Fibroblast of lung (primary cell): ENCODE measurements at regions not wholly inside any gene's neighbourhood (a gene's known extent, or its start where the extent isn't known, plus 50 kb on each side); places are given as distances from the start of the nearest gene placed in this dataset.

Source experiments
- DNase-seq, 2 donors: peaks; one replicate each; pipeline versions ENCODE4 v3.0.0 to v3.0.0-alpha.2; 2010; ENCODE audit warnings: low read depth in 2 of 2
- H2AFZ ChIP-seq: 2 replicates; pipeline ENCODE4 v1.5.1; 2012; ENCODE audit warnings: low read length, control low read depth, inconsistent platforms
- H3K27ac ChIP-seq: 2 replicates; pipeline ENCODE4 v1.5.1; 2011; ENCODE audit warnings: low read length, control low read depth; ENCODE audit not compliant: insufficient read depth
- H3K27me3 ChIP-seq: 2 replicates; pipeline ENCODE4 v1.5.1; 2011; ENCODE audit warnings: mild to moderate bottlenecking, low read length; ENCODE audit not compliant: control insufficient read depth, insufficient read depth
- H3K36me3 ChIP-seq: 2 replicates; pipeline ENCODE4 v1.5.1; 2011; ENCODE audit warnings: low read length; ENCODE audit not compliant: control insufficient read depth, insufficient read depth
- H3K4me1 ChIP-seq: 2 replicates; pipeline ENCODE4 v1.5.1; 2011; ENCODE audit warnings: low read length; ENCODE audit not compliant: control insufficient read depth, insufficient read depth; ENCODE audit errors: extremely low read depth
- H3K4me2 ChIP-seq: 2 replicates; pipeline ENCODE4 v1.5.1; 2011; ENCODE audit warnings: low read length, control low read depth; ENCODE audit not compliant: insufficient read depth; ENCODE audit errors: extremely low read depth
- H3K4me3 ChIP-seq, 4 experiments: fragments of 200-600 bp in 1 of 4; sonication (generic) in 1 of 4; replicated peaks in 1 of 4; 2 replicates each; pipeline ENCODE4 v1.5.1; 2011 to 2016; ENCODE audit warnings: low read length in 4 of 4, low read depth in 3 of 4, mild to moderate bottlenecking in 3 of 4, control low read depth in 2 of 4, inconsistent platforms in 1 of 4, mixed read lengths in 1 of 4; ENCODE audit not compliant: insufficient read depth in 1 of 4; ENCODE audit errors: control extremely low read depth in 1 of 4
- H3K79me2 ChIP-seq: 2 replicates; pipeline ENCODE4 v1.5.1; 2012; ENCODE audit warnings: mild to moderate bottlenecking, low read length, inconsistent platforms; ENCODE audit not compliant: control insufficient read depth, insufficient read depth
- H3K9ac ChIP-seq: 2 replicates; pipeline ENCODE4 v1.5.1; 2011; ENCODE audit warnings: mild to moderate bottlenecking, low read length, control low read depth; ENCODE audit not compliant: insufficient read depth
- H3K9me3 ChIP-seq: 2 replicates; pipeline ENCODE4 v1.5.1; 2012; ENCODE audit warnings: low read depth, low read length; ENCODE audit not compliant: control insufficient read depth, insufficient read depth
- H4K20me1 ChIP-seq: 2 replicates; pipeline ENCODE4 v1.5.1; 2011; ENCODE audit warnings: low read length; ENCODE audit not compliant: control insufficient read depth, insufficient read depth; ENCODE audit errors: extremely low read depth
- EZH2 ChIP-seq: IDR thresholded peaks from 2 replicates; pipeline ENCODE4 v1.5.1; 2012; ENCODE audit warnings: low read length, control low read depth, mild to moderate bottlenecking; ENCODE audit errors: missing control alignments
- TF ChIP-seq, protein P1 (sequence below), 2 donors: IDR thresholded peaks in 1 of 2; conservative IDR thresholded peaks in 1 of 2; 1 replicate in 1 of 2; 2 replicates in 1 of 2; pipeline ENCODE4 v1.5.1; 2011 to 2012; ENCODE audit warnings: low read length in 2 of 2, control low read depth in 1 of 2, inconsistent platforms in 1 of 2, low read depth in 1 of 2, mild to moderate bottlenecking in 1 of 2

GRCh38 chr5:165829504-165829903 lies 2324.1 kb downstream of the MAT2B start:
- Histone ChIP-seq H3K4me1 (no peaks in the 10 kb centered on the region), H3K36me3 (no peaks in the 10 kb centered on the region), H3K27me3 (no peaks in the 10 kb centered on the region), H3K9ac (no peak overlapping the region), H3K27ac (no peak overlapping the region), H3K9me3 (no peaks in the 10 kb centered on the region), H3K4me2 (no peak overlapping the region), H4K20me1 (no peaks in the 10 kb centered on the region), H3K79me2 (no peaks in the 10 kb centered on the region), H2AFZ (no peak overlapping the region), H3K4me3 (no peak overlapping the region)
- DNase-seq = no peak
- TF ChIP-seq, protein P1, sequence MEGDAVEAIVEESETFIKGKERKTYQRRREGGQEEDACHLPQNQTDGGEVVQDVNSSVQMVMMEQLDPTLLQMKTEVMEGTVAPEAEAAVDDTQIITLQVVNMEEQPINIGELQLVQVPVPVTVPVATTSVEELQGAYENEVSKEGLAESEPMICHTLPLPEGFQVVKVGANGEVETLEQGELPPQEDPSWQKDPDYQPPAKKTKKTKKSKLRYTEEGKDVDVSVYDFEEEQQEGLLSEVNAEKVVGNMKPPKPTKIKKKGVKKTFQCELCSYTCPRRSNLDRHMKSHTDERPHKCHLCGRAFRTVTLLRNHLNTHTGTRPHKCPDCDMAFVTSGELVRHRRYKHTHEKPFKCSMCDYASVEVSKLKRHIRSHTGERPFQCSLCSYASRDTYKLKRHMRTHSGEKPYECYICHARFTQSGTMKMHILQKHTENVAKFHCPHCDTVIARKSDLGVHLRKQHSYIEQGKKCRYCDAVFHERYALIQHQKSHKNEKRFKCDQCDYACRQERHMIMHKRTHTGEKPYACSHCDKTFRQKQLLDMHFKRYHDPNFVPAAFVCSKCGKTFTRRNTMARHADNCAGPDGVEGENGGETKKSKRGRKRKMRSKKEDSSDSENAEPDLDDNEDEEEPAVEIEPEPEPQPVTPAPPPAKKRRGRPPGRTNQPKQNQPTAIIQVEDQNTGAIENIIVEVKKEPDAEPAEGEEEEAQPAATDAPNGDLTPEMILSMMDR (conservative IDR thresholded peaks at IDR 0.05 in 1 of 2, IDR thresholded peaks at IDR 0.05 in 1 of 2; ENCODE audit: low read depth in 1 of 2, low read length in 2 of 2) = no peak
- TF ChIP-seq EZH2 = no peak

DNA sequence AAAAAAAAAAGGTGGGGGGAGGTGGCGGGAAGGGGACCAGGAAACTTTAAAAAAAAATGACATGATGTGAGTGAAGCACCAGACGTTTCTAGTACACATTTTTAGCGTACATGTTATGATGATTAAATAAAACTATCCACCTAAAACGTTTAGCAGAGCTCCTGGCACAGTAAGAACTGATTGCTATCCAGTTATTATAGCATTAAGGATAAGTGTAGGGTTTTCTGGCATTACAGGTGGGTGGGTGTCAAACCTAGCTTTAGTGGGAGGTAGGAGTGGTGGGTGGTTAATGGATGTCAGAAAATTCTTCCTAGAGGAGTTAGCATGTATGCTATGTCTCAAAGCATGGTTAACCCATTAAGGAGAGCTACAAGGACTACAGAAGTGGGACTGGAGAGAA lies 2329.5 kb downstream of the MAT2B start:
- H3K9me3 ChIP-seq = no peaks in the 10 kb centered on the region
- TF ChIP-seq, protein P1 (conservative IDR thresholded peaks at IDR 0.05 in 1 of 2, IDR thresholded peaks at IDR 0.05 in 1 of 2; ENCODE audit: low read depth in 1 of 2, low read length in 2 of 2) = no peak
- no peak for TF ChIP-seq EZH2
- no peaks in the 10 kb centered on the region for H3K4me1 ChIP-seq
- H3K27ac ChIP-seq = no peak overlapping the region
- H3K36me3 ChIP-seq = no peaks in the 10 kb centered on the region
- no peak overlapping the region for H2AFZ ChIP-seq
- H3K27me3 ChIP-seq = no peaks in the 10 kb centered on the region
- no peak overlapping the region for H3K4me2 ChIP-seq
- H3K4me3 ChIP-seq = no peak overlapping the region
- DNase-seq = no peak
- H3K9ac ChIP-seq = no peak overlapping the region
- H3K79me2 ChIP-seq = no peaks in the 10 kb centered on the region
- no peaks in the 10 kb centered on the region for H4K20me1 ChIP-seq

DNA sequence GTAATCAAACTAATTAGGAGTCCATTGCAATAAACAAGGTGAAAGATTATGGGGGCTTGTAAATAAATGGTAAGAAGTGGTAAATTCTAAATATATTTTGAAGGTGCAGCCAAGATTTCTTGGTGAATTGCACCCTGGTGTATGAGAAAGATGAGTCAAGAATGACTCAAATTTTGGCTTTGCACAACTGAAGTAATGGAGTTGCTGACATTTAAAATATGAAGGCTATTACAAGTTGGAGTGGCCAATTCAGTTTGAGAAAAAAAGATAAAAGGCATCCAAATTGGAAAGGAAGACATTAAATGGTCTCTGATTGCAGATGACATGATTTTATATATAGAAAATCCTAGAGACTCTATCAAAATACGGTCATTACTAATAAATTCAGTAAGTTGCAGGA lies 2330.6 kb downstream of the MAT2B start:
- no peaks in the 10 kb centered on the region for H3K9me3 ChIP-seq
- no peak for TF ChIP-seq EZH2
- TF ChIP-seq, protein P1 (conservative IDR thresholded peaks at IDR 0.05 in 1 of 2, IDR thresholded peaks at IDR 0.05 in 1 of 2; ENCODE audit: low read depth in 1 of 2, low read length in 2 of 2) = no peak
- H3K27me3 ChIP-seq = no peaks in the 10 kb centered on the region
- H2AFZ ChIP-seq = no peak overlapping the region
- no peaks in the 10 kb centered on the region for H3K36me3 ChIP-seq
- H3K9ac ChIP-seq = no peak overlapping the region
- H3K4me1 ChIP-seq = no peaks in the 10 kb centered on the region
- no peak overlapping the region for H3K4me3 ChIP-seq
- no peaks in the 10 kb centered on the region for H3K79me2 ChIP-seq
- no peak overlapping the region for H3K4me2 ChIP-seq
- H3K27ac ChIP-seq = no peak overlapping the region
- no peak for DNase-seq
- no peaks in the 10 kb centered on the region for H4K20me1 ChIP-seq
